ENCODE measurements at regions not wholly inside any gene's neighbourhood (a gene's known extent, or its start where the extent isn't known, plus 50 kb on each side); places are given as distances from the start of the nearest gene placed in this dataset.

DNA sequence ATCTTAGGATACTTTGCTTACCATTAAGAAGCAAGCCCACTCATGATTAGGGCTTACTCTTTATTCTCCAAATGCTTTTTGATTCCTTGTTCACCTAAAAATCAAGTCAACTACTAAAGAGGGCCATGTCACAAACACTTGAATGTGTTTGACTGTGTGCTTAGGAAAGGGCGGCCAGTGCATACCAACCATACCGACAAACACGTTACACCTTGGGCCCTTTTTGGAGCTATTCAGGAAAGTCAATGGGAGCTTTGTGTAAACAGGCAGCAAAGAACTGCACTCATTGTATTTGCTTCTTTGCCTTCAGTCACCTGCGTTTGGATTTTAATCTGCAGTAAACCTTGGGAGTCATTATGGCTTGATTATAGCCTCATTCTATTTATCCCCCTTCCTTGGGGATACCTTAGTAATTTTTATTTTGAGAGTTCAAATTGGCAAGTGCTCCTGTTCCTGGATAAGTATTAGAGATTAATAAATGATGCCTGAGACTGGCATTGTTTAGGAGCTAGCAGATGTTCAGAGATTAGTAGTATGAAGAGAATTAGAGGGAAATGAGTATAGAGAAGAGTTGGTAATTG lies 102.6 kb upstream of the HDGFL1 start:
- no peak overlapping the region for H3K4me3 ChIP-seq
- no peak for ATAC-seq
- 75% methylated on average over 4 of the region's 4 CpGs for WGBS (ENCODE audit: missing lambda C conversion rate)
- peaks cover 13% of the 10 kb centered on the region for H3K4me1 ChIP-seq
- CTCF ChIA-PET = interaction anchor here (0.5 kb wide), 1 partner anchor 1829 kb away, joined by 4 read pairs; no protein-coding TSS in a partner anchor
- no peak overlapping the region for H3K4me2 ChIP-seq
- DNase-seq (ENCODE audit: low read depth in 1 of 2, low spot score in 1 of 2) = no peak
- POLR2A ChIA-PET = no interaction called here
- no peaks in the 10 kb centered on the region for H3K9me3 ChIP-seq
- FAIRE-seq = no peak
- H3K27ac ChIP-seq = no peak overlapping the region
- TF ChIP-seq FOXS1 (CRISPR knock-in tag; IDR thresholded peaks at IDR 0.05) (no peak), TP53 (CRISPR knock-in tag; IDR thresholded peaks at IDR 0.05) (no peak), CHD4 (IDR thresholded peaks at IDR 0.05; ENCODE audit: borderline replicate concordance) (no peak), ZFP36 (IDR thresholded peaks at IDR 0.05; ENCODE audit: borderline replicate concordance, partially characterized antibody) (no peak)

GRCh38 chr6:22467645-22468044 lies 101.7 kb upstream of the HDGFL1 start:
- CTCF ChIA-PET = no interaction called here
- no peak for DNase-seq (ENCODE audit: low read depth in 1 of 2, low spot score in 1 of 2)
- POLR2A ChIA-PET = no interaction called here
- TF ChIP-seq CBX2 (IDR thresholded peaks at IDR 0.05; ENCODE audit: borderline replicate concordance, low read depth) (no peak), RARB (CRISPR knock-in tag; IDR thresholded peaks at IDR 0.05) (no peak), FOXS1 (CRISPR knock-in tag; IDR thresholded peaks at IDR 0.05) (no peak), HOXA7 (CRISPR knock-in tag; IDR thresholded peaks at IDR 0.05) (no peak), JUN (IDR thresholded peaks at IDR 0.05) (no peak)
- TF ChIP-seq, protein P1, sequence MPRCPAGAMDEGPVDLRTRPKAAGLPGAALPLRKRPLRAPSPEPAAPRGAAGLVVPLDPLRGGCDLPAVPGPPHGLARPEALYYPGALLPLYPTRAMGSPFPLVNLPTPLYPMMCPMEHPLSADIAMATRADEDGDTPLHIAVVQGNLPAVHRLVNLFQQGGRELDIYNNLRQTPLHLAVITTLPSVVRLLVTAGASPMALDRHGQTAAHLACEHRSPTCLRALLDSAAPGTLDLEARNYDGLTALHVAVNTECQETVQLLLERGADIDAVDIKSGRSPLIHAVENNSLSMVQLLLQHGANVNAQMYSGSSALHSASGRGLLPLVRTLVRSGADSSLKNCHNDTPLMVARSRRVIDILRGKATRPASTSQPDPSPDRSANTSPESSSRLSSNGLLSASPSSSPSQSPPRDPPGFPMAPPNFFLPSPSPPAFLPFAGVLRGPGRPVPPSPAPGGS (IDR thresholded peaks at IDR 0.05) = no peak
- no peak for ATAC-seq
- Histone ChIP-seq H3K4me1 (peaks cover 13% of the 10 kb centered on the region), H3K27ac (no peak overlapping the region), H3K4me2 (no peak overlapping the region), H3K4me3 (no peak overlapping the region), H3K9me3 (no peaks in the 10 kb centered on the region)
- no peak for FAIRE-seq
- WGBS (ENCODE audit: missing lambda C conversion rate) = 81% methylated on average over 3 of the region's 3 CpGs

DNA sequence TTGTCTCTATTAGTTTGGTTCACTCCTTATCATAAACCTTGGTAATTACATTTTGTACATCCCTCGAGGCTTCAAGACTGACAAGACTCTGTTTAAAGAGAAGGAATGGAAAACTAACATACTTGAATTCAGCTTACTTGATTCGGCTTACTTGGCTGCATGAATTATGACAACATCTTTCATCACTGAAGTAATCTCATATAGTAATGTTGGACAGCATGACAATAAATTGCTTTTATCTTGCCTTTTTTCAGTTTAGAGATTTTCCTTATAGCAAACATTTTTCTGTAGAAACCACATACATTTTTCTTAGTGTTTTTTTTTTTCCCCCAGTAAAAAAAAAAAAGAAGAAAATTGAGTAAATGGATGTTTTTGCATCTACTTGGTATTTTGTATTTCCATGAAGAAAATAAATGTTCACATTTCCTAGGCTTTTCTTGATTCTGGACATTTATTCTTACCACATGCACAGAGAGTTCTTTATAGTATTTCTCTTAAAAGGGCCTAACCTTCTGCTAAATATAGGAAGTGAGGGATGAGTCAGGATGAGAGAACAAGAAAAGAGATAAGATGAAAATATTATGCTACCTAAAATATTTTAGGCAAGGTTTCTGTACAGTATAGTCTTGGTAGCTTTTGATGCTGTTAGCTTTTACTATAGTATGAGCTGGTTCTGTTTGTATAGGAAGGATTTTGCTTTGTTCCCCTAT lies 101.0 kb upstream of the HDGFL1 start:
- WGBS (ENCODE audit: missing lambda C conversion rate) = 55% methylated on average over 2 of the region's 2 CpGs
- FAIRE-seq = no peak
- CTCF ChIA-PET = no interaction called here

GRCh38 chr6:22470454-22471131 lies 98.8 kb upstream of the HDGFL1 start:
- ChIA-PET POLR2A (interaction anchor here (0.6 kb wide), 2 partner anchors 221 to 877 kb away, joined by 3 read pairs; partner anchors contain the start of gene SOX4), CTCF (no interaction called here)
- TF ChIP-seq E2F6 (IDR thresholded peaks at IDR 0.05; ENCODE audit: borderline replicate concordance, low read depth) (no peak), HDAC2 (IDR thresholded peaks at IDR 0.05) (no peak), PBX3 (IDR thresholded peaks at IDR 0.05) (no peak), GATA3 (IDR thresholded peaks at IDR 0.05; ENCODE audit: borderline replicate concordance) (no peak), MAZ (IDR thresholded peaks at IDR 0.05; ENCODE audit: borderline replicate concordance, low read depth, low read length) (no peak), NR3C1 (IDR thresholded peaks at IDR 0.05) (no peak), JUNB (IDR thresholded peaks at IDR 0.05) (no peak), EHF (CRISPR knock-in tag; IDR thresholded peaks at IDR 0.05) (no peak), CEBPB (IDR thresholded peaks at IDR 0.05) (no peak), RFX5 (IDR thresholded peaks at IDR 0.05) (no peak), POLR2A (IDR thresholded peaks at IDR 0.05; ENCODE audit: low read length) (no peak)
- TF ChIP-seq, protein P2, sequence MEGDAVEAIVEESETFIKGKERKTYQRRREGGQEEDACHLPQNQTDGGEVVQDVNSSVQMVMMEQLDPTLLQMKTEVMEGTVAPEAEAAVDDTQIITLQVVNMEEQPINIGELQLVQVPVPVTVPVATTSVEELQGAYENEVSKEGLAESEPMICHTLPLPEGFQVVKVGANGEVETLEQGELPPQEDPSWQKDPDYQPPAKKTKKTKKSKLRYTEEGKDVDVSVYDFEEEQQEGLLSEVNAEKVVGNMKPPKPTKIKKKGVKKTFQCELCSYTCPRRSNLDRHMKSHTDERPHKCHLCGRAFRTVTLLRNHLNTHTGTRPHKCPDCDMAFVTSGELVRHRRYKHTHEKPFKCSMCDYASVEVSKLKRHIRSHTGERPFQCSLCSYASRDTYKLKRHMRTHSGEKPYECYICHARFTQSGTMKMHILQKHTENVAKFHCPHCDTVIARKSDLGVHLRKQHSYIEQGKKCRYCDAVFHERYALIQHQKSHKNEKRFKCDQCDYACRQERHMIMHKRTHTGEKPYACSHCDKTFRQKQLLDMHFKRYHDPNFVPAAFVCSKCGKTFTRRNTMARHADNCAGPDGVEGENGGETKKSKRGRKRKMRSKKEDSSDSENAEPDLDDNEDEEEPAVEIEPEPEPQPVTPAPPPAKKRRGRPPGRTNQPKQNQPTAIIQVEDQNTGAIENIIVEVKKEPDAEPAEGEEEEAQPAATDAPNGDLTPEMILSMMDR (IDR thresholded peaks at IDR 0.05) = no peak
- H3K4me1 ChIP-seq = peaks cover 13% of the 10 kb centered on the region
- FAIRE-seq (no peak), DNase-seq (ENCODE audit: low read depth in 1 of 2, low spot score in 1 of 2) (no peak), ATAC-seq (peak; percentile 39 to 62; a peak in 4 of 6 replicates)
- H3K4me3 ChIP-seq = no peak overlapping the region
- H3K27ac ChIP-seq = peak overlapping the region in 1 of 2 experiments; percentile 66; a peak in 3 of 6 replicates
- peak overlapping the region; percentile 57 for H3K4me2 ChIP-seq
- H3K9me3 ChIP-seq = no peaks in the 10 kb centered on the region
- 67% methylated on average over 6 of the region's 7 CpGs for WGBS (ENCODE audit: missing lambda C conversion rate)

More for the DNA sequence above, 101.0 kb upstream of the HDGFL1 start:
- ATAC-seq (no peak), DNase-seq (ENCODE audit: low read depth in 1 of 2, low spot score in 1 of 2) (no peak)
- TF ChIP-seq HDAC2 (IDR thresholded peaks at IDR 0.05) (no peak), FOXS1 (CRISPR knock-in tag; IDR thresholded peaks at IDR 0.05) (no peak), JUNB (IDR thresholded peaks at IDR 0.05) (no peak), CBX8 (IDR thresholded peaks at IDR 0.05) (no peak), KDM1A (IDR thresholded peaks at IDR 0.05; ENCODE audit: low read depth) (no peak)
- peaks cover 13% of the 10 kb centered on the region for H3K4me1 ChIP-seq
- H3K27ac ChIP-seq = no peak overlapping the region
- H3K4me2 ChIP-seq = no peak overlapping the region
- no peak overlapping the region for H3K4me3 ChIP-seq
- H3K9me3 ChIP-seq = no peaks in the 10 kb centered on the region
- POLR2A ChIA-PET = no interaction called here
